HCT116 (cell line): ENCODE measurements at regions not wholly inside any gene's neighbourhood (a gene's known extent, or its start where the extent isn't known, plus 50 kb on each side); places are given as distances from the start of the nearest gene placed in this dataset.
"Not testable (repeated sequence)": the region's sequence is repeated elsewhere in the genome, so short reads cannot be mapped to it uniquely, and the experiment has no call there.

Experiments
- ATAC-seq: fragments of 200-7000 bp; cut with Tn5 transposase; 2 replicates; pipeline ENCODE4 v1.9.1; 2020; ENCODE audit warnings: mild to moderate bottlenecking, moderate library complexity
- BruUV-seq: library from RNA; stranded (reverse); fragments of 400-500 nt; replicated peaks from 2 replicates; lab custom pipeline; 2021; lab: Mats Ljungman, UMichigan
- CTCF ChIA-PET: fragments of 300-600 bp; sonication (Branson Sonifier 250); formaldehyde crosslinking; loops from one replicate; lab custom pipeline; 2021; ENCODE audit warnings: antibody characterized with exemption; lab: Charles Lee
- POLR2A ChIA-PET: fragments of 300-600, 350-600 bp; sonication (Branson Sonifier 250); formaldehyde crosslinking; loops from one replicate; lab custom pipeline; 2021; ENCODE audit warnings: antibody characterized with exemption; lab: Charles Lee
- RAD21 ChIA-PET, 2 experiments: fragments of 300-600 bp; sonication (Branson Sonifier 250); formaldehyde crosslinking; loops; one replicate each; lab custom pipeline; 2023; ENCODE audit warnings: low total read pairs in 2 of 2; ENCODE audit not compliant: uncharacterized antibody in 2 of 2, unreplicated experiment in 2 of 2, low non-redundant PET in 1 of 2; lab: Charles Lee
- DNase-seq: peaks from one replicate; pipeline ENCODE4 v3.0.0-alpha.2; 2010; ENCODE audit warnings: low read depth, low spot score
- H2AFZ ChIP-seq: fragments of 200-600 bp; shearing (Covaris generic), sonication (generic); 2 replicates; pipeline ENCODE4 v1.6.1; 2017; ENCODE audit warnings: low read depth, mixed run types, mixed read lengths, antibody characterized with exemption, low read length; ENCODE audit not compliant: poor library complexity, severe bottlenecking
- H3K27ac ChIP-seq: 2 replicates; pipeline ENCODE4 v1.5.1; 2012; ENCODE audit warnings: low read depth, low read length
- H3K27me3 ChIP-seq: fragments of 200-600 bp; sonication (generic); 2 replicates; pipeline ENCODE4 v1.6.1; 2016; ENCODE audit warnings: mixed run types, low read length, mixed read lengths; ENCODE audit not compliant: insufficient read depth
- H3K36me3 ChIP-seq, 2 experiments: fragments of 200-500 bp in 1 of 2; fragments of 200-600 bp in 1 of 2; sonication (Bioruptor generic) in 1 of 2; sonication (generic) in 1 of 2; 2 replicates each; pipeline versions ENCODE4 v1.5.1 to v1.6.1; 2014 to 2016; ENCODE audit warnings: low read length in 2 of 2, inconsistent platforms in 1 of 2, mixed read lengths in 1 of 2, mixed run types in 1 of 2; ENCODE audit not compliant: insufficient read depth in 2 of 2, control insufficient read depth in 1 of 2
- H3K4me1 ChIP-seq, 2 experiments: fragments of 200-600 bp in 1 of 2; sonication (generic) in 1 of 2; 2 replicates each; pipeline versions ENCODE4 v1.5.1 to v1.6.1; 2012 to 2017; ENCODE audit warnings: low read length in 2 of 2, inconsistent platforms in 1 of 2, mild to moderate bottlenecking in 1 of 2, mixed read lengths in 1 of 2, mixed run types in 1 of 2, moderate library complexity in 1 of 2; ENCODE audit not compliant: insufficient read depth in 2 of 2, control insufficient read depth in 1 of 2
- H3K4me2 ChIP-seq: fragments of 200-600 bp; sonication (generic); 2 replicates; pipeline ENCODE4 v1.6.1; 2017; ENCODE audit warnings: mixed run types, low read length, mixed read lengths
- H3K4me3 ChIP-seq, 2 experiments: fragments of 200-600 bp in 1 of 2; sonication (generic) in 1 of 2; replicated peaks in 1 of 2; 2 replicates each; pipeline ENCODE4 v1.5.1; 2011 to 2016; ENCODE audit warnings: low read length in 2 of 2, control low read depth in 1 of 2, low read depth in 1 of 2, mild to moderate bottlenecking in 1 of 2, mixed read lengths in 1 of 2, mixed run types in 1 of 2
- H3K79me2 ChIP-seq: fragments of 200-600 bp; sonication (generic); 2 replicates; pipeline ENCODE4 v1.6.1; 2017; ENCODE audit warnings: mild to moderate bottlenecking, mixed run types, low read length, moderate library complexity, mixed read lengths; ENCODE audit not compliant: insufficient read depth
- H3K9ac ChIP-seq: fragments of 200-600 bp; sonication (generic); 2 replicates; pipeline ENCODE4 v1.6.1; 2016; ENCODE audit warnings: low read length, mixed read lengths
- H3K9me2 ChIP-seq: fragments of 200-600 bp; sonication (generic), shearing (Covaris generic); 2 replicates; pipeline ENCODE4 v1.6.1; 2017; ENCODE audit warnings: mixed run types, mild to moderate bottlenecking, moderate library complexity; ENCODE audit not compliant: insufficient read depth
- H3K9me3 ChIP-seq, 2 experiments: fragments of 200-500 bp in 1 of 2; fragments of 200-600 bp in 1 of 2; sonication (Bioruptor generic) in 1 of 2; sonication (generic) in 1 of 2; 2 replicates each; pipeline ENCODE4 v1.6.1; 2014 to 2017; ENCODE audit warnings: low read length in 2 of 2, mixed read lengths in 2 of 2, inconsistent platforms in 1 of 2, low read depth in 1 of 2, mild to moderate bottlenecking in 1 of 2, mixed run types in 1 of 2, moderate library complexity in 1 of 2; ENCODE audit not compliant: control insufficient read depth in 1 of 2, insufficient read depth in 1 of 2
- H4K20me1 ChIP-seq: fragments of 200-600 bp; sonication (generic), shearing (Covaris generic); 2 replicates; pipeline ENCODE4 v1.6.1; 2017; ENCODE audit warnings: mixed run types, mild to moderate bottlenecking, moderate library complexity; ENCODE audit not compliant: insufficient read depth
- EZH2 ChIP-seq: fragments of 200-600 bp; sonication (generic); IDR thresholded peaks from 2 replicates; pipeline ENCODE4 v1.6.1; 2017; ENCODE audit warnings: antibody characterized with exemption, mixed run types
- JUND ChIP-seq: IDR thresholded peaks from 2 replicates; pipeline ENCODE4 v1.6.1; 2012
- POLR2A ChIP-seq: IDR thresholded peaks from 2 replicates; pipeline ENCODE4 v1.7.0; 2011; ENCODE audit warnings: borderline replicate concordance; ENCODE audit not compliant: insufficient read depth, insufficient read length; ENCODE audit errors: extremely low read depth
- RAD21 ChIP-seq: IDR thresholded peaks from 2 replicates; pipeline ENCODE4 v1.6.1; 2012; ENCODE audit warnings: low read depth, mild to moderate bottlenecking
- SIN3A ChIP-seq: IDR thresholded peaks from 2 replicates; pipeline ENCODE4 v1.6.1; 2012; ENCODE audit warnings: low read depth
- SP1 ChIP-seq: IDR thresholded peaks from 2 replicates; pipeline ENCODE4 v1.6.1; 2012; ENCODE audit warnings: low read depth
- YY1 ChIP-seq: IDR thresholded peaks from 2 replicates; pipeline ENCODE4 v1.6.1; 2011; ENCODE audit warnings: low read length, low read depth, moderate library complexity, mild to moderate bottlenecking; ENCODE audit not compliant: insufficient replicate concordance; ENCODE audit errors: extremely low read depth
- ZFX ChIP-seq: fragments of 450-650 bp; IDR thresholded peaks from 2 replicates; pipeline ENCODE4 v1.6.1; 2017
- ZNF274 ChIP-seq: fragments of 200-500 bp; sonication (Bioruptor generic); IDR thresholded peaks from 2 replicates; pipeline ENCODE4 v1.6.1; 2014; ENCODE audit warnings: mild to moderate bottlenecking, low read depth, low read length, inconsistent platforms
- intact Hi-C: fragments of 100-400 bp; cut with micrococcal nuclease; formaldehyde crosslinking; loops from 2 replicates; pipeline ENCODE4 v1.10.0; 2022
- TF ChIP-seq, protein P1 (sequence below): IDR thresholded peaks from 2 replicates; pipeline ENCODE4 v1.6.1; 2012
- TF ChIP-seq, protein P2 (sequence below): IDR thresholded peaks from 2 replicates; pipeline ENCODE4 v1.6.1; 2012; ENCODE audit warnings: low read depth
- TF ChIP-seq, protein P3 (sequence below): IDR thresholded peaks from 2 replicates; pipeline ENCODE4 v1.6.1; 2011; ENCODE audit warnings: mild to moderate bottlenecking, low read length, moderate library complexity; ENCODE audit not compliant: insufficient replicate concordance; ENCODE audit errors: extremely low read depth
- TF ChIP-seq, protein P4 (sequence below): IDR thresholded peaks from 2 replicates; pipeline ENCODE4 v1.6.1; 2012

- ATAC-seq, H3K79me2 ChIP-seq, H3K4me3 ChIP-seq, H3K27ac ChIP-seq, intact Hi-C loops, DNase-seq, H3K36me3 ChIP-seq, H3K9me2 ChIP-seq, RAD21 ChIA-PET, H3K27me3 ChIP-seq, H3K9ac ChIP-seq, H3K4me2 ChIP-seq, H4K20me1 ChIP-seq, H3K9me3 ChIP-seq, BruUV-seq, H3K4me1 ChIP-seq, H2AFZ ChIP-seq, CTCF ChIA-PET, POLR2A ChIA-PET: not testable (repeated sequence)
Observed at GRCh38 chr5:5831622-5832021, 409.1 kb downstream of the ICE1 start.

GRCh38 chr5:5828619-5829018, 406.1 kb downstream of the ICE1 start:
- Histone ChIP-seq H3K4me2 (no peak overlapping the region), H3K9me2 (no peaks in the 10 kb centered on the region), H3K79me2 (no peaks in the 10 kb centered on the region), H3K4me1 (no peaks in the 10 kb centered on the region), H3K27ac (no peak overlapping the region), H2AFZ (no peak overlapping the region), H4K20me1 (no peaks in the 10 kb centered on the region), H3K9me3 (no peaks in the 10 kb centered on the region), H3K4me3 (no peak overlapping the region), H3K9ac (no peak overlapping the region), H3K27me3 (no peaks in the 10 kb centered on the region), H3K36me3 (no peaks in the 10 kb centered on the region)
- CTCF ChIA-PET = no interaction called here
- no peak for DNase-seq
- POLR2A ChIA-PET = no interaction called here
- intact Hi-C loops = no loop called here
- RAD21 ChIA-PET = no interaction called here
- no TSS peak for BruUV-seq
- no peak for ATAC-seq
- TF ChIP-seq, protein P1, sequence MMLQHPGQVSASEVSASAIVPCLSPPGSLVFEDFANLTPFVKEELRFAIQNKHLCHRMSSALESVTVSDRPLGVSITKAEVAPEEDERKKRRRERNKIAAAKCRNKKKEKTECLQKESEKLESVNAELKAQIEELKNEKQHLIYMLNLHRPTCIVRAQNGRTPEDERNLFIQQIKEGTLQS = no peak
- TF ChIP-seq SIN3A = no peak
- TF ChIP-seq POLR2A = no peak
- TF ChIP-seq, protein P2, sequence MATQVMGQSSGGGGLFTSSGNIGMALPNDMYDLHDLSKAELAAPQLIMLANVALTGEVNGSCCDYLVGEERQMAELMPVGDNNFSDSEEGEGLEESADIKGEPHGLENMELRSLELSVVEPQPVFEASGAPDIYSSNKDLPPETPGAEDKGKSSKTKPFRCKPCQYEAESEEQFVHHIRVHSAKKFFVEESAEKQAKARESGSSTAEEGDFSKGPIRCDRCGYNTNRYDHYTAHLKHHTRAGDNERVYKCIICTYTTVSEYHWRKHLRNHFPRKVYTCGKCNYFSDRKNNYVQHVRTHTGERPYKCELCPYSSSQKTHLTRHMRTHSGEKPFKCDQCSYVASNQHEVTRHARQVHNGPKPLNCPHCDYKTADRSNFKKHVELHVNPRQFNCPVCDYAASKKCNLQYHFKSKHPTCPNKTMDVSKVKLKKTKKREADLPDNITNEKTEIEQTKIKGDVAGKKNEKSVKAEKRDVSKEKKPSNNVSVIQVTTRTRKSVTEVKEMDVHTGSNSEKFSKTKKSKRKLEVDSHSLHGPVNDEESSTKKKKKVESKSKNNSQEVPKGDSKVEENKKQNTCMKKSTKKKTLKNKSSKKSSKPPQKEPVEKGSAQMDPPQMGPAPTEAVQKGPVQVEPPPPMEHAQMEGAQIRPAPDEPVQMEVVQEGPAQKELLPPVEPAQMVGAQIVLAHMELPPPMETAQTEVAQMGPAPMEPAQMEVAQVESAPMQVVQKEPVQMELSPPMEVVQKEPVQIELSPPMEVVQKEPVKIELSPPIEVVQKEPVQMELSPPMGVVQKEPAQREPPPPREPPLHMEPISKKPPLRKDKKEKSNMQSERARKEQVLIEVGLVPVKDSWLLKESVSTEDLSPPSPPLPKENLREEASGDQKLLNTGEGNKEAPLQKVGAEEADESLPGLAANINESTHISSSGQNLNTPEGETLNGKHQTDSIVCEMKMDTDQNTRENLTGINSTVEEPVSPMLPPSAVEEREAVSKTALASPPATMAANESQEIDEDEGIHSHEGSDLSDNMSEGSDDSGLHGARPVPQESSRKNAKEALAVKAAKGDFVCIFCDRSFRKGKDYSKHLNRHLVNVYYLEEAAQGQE = no peak
- TF ChIP-seq, protein P3, sequence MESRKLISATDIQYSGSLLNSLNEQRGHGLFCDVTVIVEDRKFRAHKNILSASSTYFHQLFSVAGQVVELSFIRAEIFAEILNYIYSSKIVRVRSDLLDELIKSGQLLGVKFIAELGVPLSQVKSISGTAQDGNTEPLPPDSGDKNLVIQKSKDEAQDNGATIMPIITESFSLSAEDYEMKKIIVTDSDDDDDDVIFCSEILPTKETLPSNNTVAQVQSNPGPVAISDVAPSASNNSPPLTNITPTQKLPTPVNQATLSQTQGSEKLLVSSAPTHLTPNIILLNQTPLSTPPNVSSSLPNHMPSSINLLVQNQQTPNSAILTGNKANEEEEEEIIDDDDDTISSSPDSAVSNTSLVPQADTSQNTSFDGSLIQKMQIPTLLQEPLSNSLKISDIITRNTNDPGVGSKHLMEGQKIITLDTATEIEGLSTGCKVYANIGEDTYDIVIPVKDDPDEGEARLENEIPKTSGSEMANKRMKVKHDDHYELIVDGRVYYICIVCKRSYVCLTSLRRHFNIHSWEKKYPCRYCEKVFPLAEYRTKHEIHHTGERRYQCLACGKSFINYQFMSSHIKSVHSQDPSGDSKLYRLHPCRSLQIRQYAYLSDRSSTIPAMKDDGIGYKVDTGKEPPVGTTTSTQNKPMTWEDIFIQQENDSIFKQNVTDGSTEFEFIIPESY = no peak
- TF ChIP-seq, protein P4, sequence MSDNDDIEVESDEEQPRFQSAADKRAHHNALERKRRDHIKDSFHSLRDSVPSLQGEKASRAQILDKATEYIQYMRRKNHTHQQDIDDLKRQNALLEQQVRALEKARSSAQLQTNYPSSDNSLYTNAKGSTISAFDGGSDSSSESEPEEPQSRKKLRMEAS = no peak
- TF ChIP-seq RAD21 = no peak
- TF ChIP-seq SP1 = no peak
- no peak for TF ChIP-seq JUND
- no peak for TF ChIP-seq ZNF274
- no peak for TF ChIP-seq ZFX
- TF ChIP-seq EZH2 = no peak
- TF ChIP-seq YY1 = no peak
